Peyer's patch (tissue), 4 donors: ENCODE measurements at regions not wholly inside any gene's neighbourhood (a gene's known extent, or its start where the extent isn't known, plus 50 kb on each side); places are given as distances from the start of the nearest gene placed in this dataset.

ENCODE experiments used
- POLR2A ChIP-seq, 2 donors: fragments of 450-650 bp; IDR thresholded peaks; one replicate each; pipeline ENCODE4 v1.5.1; 2017; ENCODE audit warnings: antibody characterized with exemption in 2 of 2, mild to moderate bottlenecking in 2 of 2, moderate library complexity in 2 of 2
- TF ChIP-seq, protein P1 (sequence below), 6 experiments: fragments of 450-650 bp in 4 of 6; fragments of 200-600 bp in 2 of 6; sonication (generic) in 1 of 6; IDR thresholded peaks; one replicate each; pipeline ENCODE4 v1.5.1; 2017 to 2019; ENCODE audit warnings: antibody characterized with exemption in 6 of 6, mild to moderate bottlenecking in 3 of 6, moderate library complexity in 1 of 6

DNA sequence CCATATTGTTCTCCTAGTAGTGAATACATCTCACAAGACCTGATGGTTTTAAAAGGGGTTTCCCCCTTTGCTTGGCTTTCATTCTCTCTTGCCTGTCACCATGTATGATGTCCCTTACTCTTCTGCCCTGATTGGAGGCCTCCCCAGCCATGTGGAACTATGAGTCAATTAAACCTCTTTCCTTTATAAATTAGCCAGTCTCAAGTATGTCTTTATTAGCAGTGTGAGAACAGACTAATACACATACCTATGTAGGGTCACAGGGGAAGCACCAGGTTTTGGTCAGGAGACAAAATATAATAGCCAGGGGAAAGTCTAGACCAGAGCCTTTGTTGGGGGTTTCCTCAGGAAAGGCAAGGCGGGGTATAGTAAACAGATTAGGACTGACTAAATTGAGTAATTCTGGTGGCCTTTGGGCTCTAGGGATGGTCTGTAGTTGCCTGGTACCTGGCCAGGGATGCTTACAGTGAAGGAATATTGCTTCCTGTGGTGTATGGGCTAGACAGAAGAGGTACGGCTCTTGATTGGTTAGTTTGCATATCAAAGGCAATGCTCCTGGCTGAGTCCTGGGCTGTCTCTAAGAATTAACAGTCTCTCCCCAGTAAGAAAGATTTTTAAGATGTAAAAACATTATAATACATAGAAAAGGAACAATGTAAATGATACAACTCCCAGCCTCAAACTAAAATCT is 254.5 kb downstream of the ELAVL2 start:
- TF ChIP-seq, protein P1, sequence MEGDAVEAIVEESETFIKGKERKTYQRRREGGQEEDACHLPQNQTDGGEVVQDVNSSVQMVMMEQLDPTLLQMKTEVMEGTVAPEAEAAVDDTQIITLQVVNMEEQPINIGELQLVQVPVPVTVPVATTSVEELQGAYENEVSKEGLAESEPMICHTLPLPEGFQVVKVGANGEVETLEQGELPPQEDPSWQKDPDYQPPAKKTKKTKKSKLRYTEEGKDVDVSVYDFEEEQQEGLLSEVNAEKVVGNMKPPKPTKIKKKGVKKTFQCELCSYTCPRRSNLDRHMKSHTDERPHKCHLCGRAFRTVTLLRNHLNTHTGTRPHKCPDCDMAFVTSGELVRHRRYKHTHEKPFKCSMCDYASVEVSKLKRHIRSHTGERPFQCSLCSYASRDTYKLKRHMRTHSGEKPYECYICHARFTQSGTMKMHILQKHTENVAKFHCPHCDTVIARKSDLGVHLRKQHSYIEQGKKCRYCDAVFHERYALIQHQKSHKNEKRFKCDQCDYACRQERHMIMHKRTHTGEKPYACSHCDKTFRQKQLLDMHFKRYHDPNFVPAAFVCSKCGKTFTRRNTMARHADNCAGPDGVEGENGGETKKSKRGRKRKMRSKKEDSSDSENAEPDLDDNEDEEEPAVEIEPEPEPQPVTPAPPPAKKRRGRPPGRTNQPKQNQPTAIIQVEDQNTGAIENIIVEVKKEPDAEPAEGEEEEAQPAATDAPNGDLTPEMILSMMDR (IDR thresholded peaks at IDR 0.05) = no peak
- no peak for TF ChIP-seq POLR2A (IDR thresholded peaks at IDR 0.05)
